ENCODE measurements at regions not wholly inside any gene's neighbourhood (a gene's known extent, or its start where the extent isn't known, plus 50 kb on each side); places are given as distances from the start of the nearest gene placed in this dataset.
"Not testable (repeated sequence)": the region's sequence is repeated elsewhere in the genome, so short reads cannot be mapped to it uniquely, and the experiment has no call there.

DNA sequence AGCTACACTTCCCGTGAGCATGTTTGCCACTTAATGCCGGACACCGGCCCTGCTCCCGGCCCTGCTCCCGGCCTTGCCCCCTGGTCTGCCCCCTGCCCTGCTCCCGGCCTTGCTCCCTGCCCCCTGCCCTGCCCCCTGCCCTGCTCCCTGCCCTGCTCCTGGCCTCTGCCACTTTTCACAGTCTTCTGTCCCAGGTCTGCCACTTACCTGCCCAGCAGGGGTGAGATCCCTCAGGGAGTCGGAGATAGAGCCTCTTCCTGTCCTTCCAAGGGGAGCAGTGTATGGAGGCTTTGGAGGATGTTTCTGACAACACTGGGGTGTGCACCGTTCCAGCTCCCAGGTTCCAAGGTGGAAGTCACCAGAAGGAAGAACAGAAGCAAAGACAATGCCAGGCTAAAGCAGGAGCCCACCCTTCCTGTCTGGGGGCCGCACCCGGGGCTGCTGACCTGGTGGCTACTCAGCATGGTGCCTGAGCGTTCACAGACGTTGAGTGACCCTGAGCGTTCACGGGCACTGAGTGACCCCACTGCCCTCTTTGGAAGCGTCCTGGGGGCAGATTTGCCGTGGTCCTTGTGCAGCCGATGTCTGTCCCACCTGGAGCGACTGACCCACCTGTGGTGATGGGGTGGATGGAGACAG lies 199.8 kb downstream of the DLL1 start:
- Histone ChIP-seq H3K27ac (no peak overlapping the region), H3K36me3 (no peaks in the 10 kb centered on the region), H3K4me3 (no peak overlapping the region), H3K9me3 (no peaks in the 10 kb centered on the region), H3K4me1 (peaks cover 0 to 9% of the 10 kb centered on the region in 2 donors), H3K27me3 (no peaks in the 10 kb centered on the region)
- DNase-seq (ENCODE audit: low spot score) = no peak
- TF ChIP-seq, protein P1, sequence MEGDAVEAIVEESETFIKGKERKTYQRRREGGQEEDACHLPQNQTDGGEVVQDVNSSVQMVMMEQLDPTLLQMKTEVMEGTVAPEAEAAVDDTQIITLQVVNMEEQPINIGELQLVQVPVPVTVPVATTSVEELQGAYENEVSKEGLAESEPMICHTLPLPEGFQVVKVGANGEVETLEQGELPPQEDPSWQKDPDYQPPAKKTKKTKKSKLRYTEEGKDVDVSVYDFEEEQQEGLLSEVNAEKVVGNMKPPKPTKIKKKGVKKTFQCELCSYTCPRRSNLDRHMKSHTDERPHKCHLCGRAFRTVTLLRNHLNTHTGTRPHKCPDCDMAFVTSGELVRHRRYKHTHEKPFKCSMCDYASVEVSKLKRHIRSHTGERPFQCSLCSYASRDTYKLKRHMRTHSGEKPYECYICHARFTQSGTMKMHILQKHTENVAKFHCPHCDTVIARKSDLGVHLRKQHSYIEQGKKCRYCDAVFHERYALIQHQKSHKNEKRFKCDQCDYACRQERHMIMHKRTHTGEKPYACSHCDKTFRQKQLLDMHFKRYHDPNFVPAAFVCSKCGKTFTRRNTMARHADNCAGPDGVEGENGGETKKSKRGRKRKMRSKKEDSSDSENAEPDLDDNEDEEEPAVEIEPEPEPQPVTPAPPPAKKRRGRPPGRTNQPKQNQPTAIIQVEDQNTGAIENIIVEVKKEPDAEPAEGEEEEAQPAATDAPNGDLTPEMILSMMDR (IDR thresholded peaks at IDR 0.05) = no peak

DNA sequence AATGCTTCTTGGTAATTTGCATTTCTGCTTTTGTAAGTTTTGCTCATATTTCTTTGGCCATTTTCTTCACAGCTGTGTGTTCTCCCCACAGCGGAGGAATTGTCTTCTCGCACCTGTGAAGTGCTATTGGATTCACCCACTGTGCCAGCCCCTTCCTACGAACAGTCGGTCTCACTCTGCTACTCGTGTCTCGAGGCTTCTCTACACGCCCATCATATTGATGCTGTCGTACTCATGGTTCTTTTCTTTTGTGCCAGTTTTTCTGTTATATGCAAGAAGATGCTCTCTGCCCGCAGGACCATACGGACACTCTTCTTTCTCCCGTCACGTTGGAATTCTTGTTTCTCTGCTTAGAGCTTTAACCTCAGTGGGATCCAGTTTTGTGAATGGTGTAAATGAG lies 200.3 kb downstream of the DLL1 start:
- TF ChIP-seq, protein P1 (IDR thresholded peaks at IDR 0.05) = no peak
- peak; percentile 30 for DNase-seq (ENCODE audit: low spot score)
- H3K36me3 ChIP-seq = no peaks in the 10 kb centered on the region
- H3K4me1 ChIP-seq = peaks cover 0 to 8% of the 10 kb centered on the region in 2 donors
- no peaks in the 10 kb centered on the region for H3K9me3 ChIP-seq
- no peak overlapping the region for H3K27ac ChIP-seq
- no peak overlapping the region for H3K4me3 ChIP-seq
- no peaks in the 10 kb centered on the region for H3K27me3 ChIP-seq

DNA sequence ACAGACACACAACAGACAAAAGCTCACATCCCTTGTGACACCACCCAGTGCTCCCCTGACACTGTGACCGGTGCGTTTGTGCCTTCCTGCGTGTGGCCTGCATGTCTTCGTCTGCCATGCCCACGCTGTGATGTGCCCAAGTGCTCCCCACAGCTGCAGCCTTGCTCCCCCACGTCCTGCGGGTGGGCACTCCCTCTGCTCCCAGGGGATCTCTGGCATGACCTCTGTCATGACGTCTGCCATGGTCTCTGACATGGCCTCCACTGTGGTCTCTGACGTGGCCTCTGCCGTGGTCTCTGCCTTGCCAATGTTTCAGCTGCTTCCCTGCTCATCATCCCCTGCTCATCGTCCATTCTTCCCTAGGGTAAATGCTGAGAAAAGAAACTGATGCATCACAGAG lies 200.9 kb downstream of the DLL1 start:
- H3K27ac ChIP-seq = no peak overlapping the region
- TF ChIP-seq, protein P1 (IDR thresholded peaks at IDR 0.05) = no peak
- H3K36me3 ChIP-seq = no peaks in the 10 kb centered on the region
- peak; percentile 50 for DNase-seq (ENCODE audit: low spot score)
- no peak overlapping the region for H3K4me3 ChIP-seq
- no peaks in the 10 kb centered on the region for H3K27me3 ChIP-seq
- H3K9me3 ChIP-seq = no peaks in the 10 kb centered on the region
- H3K4me1 ChIP-seq = peaks cover 0 to 8% of the 10 kb centered on the region in 2 donors

DNA sequence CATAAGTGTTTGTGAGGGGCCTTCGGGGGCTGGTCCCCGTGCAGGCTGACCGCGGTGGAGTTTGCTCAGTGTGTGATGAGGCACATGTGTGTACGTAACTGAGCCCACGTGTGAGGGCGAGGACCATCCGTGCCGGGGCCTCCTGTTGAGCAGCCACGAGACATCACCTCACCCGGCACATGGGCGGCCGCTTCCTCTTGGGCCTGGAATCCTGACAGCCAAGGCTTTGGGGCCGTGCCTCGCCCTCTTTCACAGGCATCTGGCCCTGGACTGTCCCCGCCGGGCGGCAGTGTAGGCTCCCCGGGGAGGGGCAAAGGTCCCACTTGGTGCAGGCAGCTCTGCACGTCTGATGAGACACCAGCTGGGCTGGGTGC lies 202.3 kb downstream of the DLL1 start:
- Histone ChIP-seq H3K9me3 (no peaks in the 10 kb centered on the region), H3K27me3 (no peaks in the 10 kb centered on the region), H3K36me3 (no peaks in the 10 kb centered on the region), H3K4me3 (no peak overlapping the region), H3K27ac (no peak overlapping the region), H3K4me1 (peaks cover 0 to 8% of the 10 kb centered on the region in 2 donors)
- TF ChIP-seq, protein P1 (IDR thresholded peaks at IDR 0.05) = no peak
- peak; percentile 55 for DNase-seq (ENCODE audit: low spot score)

DNA sequence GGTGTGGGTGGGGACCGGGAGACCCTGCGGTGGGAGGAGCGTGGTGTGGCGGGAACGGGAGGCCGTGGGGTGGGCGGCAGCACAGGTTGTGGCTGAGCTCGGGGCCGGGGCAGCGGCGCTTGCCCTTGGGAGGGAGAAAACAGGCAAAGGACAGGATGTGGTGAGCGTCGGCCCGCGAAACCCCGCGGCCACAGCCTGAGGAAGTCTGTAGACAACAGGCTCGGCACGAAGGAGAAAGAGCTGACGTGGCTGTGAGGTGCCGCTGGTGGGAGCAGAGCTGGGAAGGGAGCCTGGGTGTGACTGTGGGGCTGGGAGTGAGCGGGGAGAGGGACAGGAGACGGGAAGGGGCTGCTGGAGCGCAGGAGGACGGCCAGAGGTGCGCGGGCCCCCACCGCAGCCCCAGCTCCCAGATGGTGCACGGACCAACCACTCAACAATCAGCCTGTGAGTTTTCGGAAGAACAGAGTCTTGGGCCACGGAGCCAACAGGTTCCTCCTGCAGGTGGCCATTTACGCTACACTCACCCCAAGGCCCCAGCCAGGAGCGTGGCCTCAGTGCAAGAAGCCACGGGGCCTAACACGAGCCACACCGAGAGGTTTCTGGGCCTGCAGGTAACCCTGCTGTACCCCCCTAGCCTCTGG lies 202.8 kb downstream of the DLL1 start:
- peak; percentile 55 for DNase-seq (ENCODE audit: low spot score)
- no peak overlapping the region for H3K4me3 ChIP-seq
- H3K36me3 ChIP-seq = no peaks in the 10 kb centered on the region
- no peak overlapping the region for H3K27ac ChIP-seq
- peaks cover 0 to 8% of the 10 kb centered on the region in 2 donors for H3K4me1 ChIP-seq
- no peaks in the 10 kb centered on the region for H3K9me3 ChIP-seq
- no peaks in the 10 kb centered on the region for H3K27me3 ChIP-seq
- TF ChIP-seq, protein P1 (IDR thresholded peaks at IDR 0.05) = no peak

DNA sequence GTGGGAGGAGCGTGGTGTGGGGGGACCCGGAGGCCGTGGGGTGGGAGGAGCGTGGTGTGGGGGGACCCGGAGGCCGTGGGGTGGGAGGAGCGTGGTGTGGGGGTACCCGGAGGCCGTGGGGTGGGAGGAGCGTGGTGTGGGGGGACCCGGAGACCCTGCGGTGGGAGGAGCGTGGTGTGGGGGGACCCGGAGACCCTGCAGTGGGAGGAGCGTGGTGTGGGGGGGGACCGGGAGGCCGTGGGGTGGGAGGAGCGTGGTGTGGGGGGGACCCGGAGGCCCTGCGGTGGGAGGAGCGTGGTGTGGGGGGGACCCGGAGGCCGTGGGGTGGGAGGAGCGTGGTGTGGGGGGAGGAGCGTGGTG lies 203.5 kb downstream of the DLL1 start:
- not testable (repeated sequence) for H3K27ac ChIP-seq; DNase-seq (ENCODE audit: low spot score)

More for the DNA sequence above, 203.5 kb downstream of the DLL1 start:
- not testable (repeated sequence) for H3K4me3 ChIP-seq, H3K36me3 ChIP-seq, H3K27me3 ChIP-seq, H3K9me3 ChIP-seq, H3K4me1 ChIP-seq
